H1 (cell line): ENCODE measurements at regions not wholly inside any gene's neighbourhood (a gene's known extent, or its start where the extent isn't known, plus 50 kb on each side); places are given as distances from the start of the nearest gene placed in this dataset.

Experiments
- CTCF ChIA-PET: fragments of 300-600 bp; sonication (Branson Sonifier 250); formaldehyde crosslinking; loops from one replicate; lab custom pipeline; 2021; ENCODE audit not compliant: partially characterized antibody; lab: Charles Lee
- POLR2A ChIA-PET: fragments of 300-600 bp; sonication (Branson Sonifier 250); formaldehyde crosslinking; loops from one replicate; lab custom pipeline; 2021; ENCODE audit warnings: inconsistent platforms; ENCODE audit not compliant: partially characterized antibody; lab: Charles Lee
- DNase-seq, 2 experiments: peaks; one replicate each; pipeline versions ENCODE4 v3.0.0 to v3.0.0-alpha.2; 2010 to 2022; ENCODE audit warnings: low spot score in 2 of 2, low read depth in 1 of 2, mixed read lengths in 1 of 2
- FAIRE-seq: peaks from 2 replicates; lab custom pipeline; 2011; peaks lifted over from hg19 to GRCh38; lab: Jason Lieb, UNC
- H2AFZ ChIP-seq: 2 replicates; pipeline ENCODE4 v1.8.1; 2012; ENCODE audit warnings: low read length, inconsistent platforms
- H2AK5ac ChIP-seq: 2 replicates; pipeline ENCODE4 v1.6.1; 2013; ENCODE audit warnings: low read depth, low read length
- H2BK120ac ChIP-seq: replicated peaks from 2 replicates; pipeline ENCODE3; 2013; ENCODE audit warnings: low read depth, low read length, inconsistent platforms
- H2BK12ac ChIP-seq: 2 replicates; pipeline ENCODE4 v1.6.1; 2013; ENCODE audit warnings: low read depth, low read length
- H2BK15ac ChIP-seq: 2 replicates; pipeline ENCODE4 v1.6.1; 2013; ENCODE audit warnings: low read length
- H2BK20ac ChIP-seq: 2 replicates; pipeline ENCODE4 v1.6.1; 2013; ENCODE audit warnings: low read length
- H2BK5ac ChIP-seq: 2 replicates; pipeline ENCODE4 v1.6.1; 2013; ENCODE audit warnings: low read depth, low read length
- H3K14ac ChIP-seq: 2 replicates; pipeline ENCODE4 v1.6.1; 2013; ENCODE audit warnings: inconsistent platforms; ENCODE audit not compliant: insufficient read length
- H3K18ac ChIP-seq: 2 replicates; pipeline ENCODE4 v1.6.1; 2013; ENCODE audit warnings: low read length; ENCODE audit errors: extremely low read depth
- H3K23ac ChIP-seq: 2 replicates; pipeline ENCODE4 v1.6.1; 2013; ENCODE audit warnings: inconsistent platforms; ENCODE audit not compliant: insufficient read length
- H3K23me2 ChIP-seq: 2 replicates; pipeline ENCODE4 v1.6.1; 2013; ENCODE audit warnings: low read depth, low read length
- H3K27ac ChIP-seq: 2 replicates; pipeline ENCODE4 v1.6.1; 2011; ENCODE audit warnings: low read depth, low read length, inconsistent platforms
- H3K27me3 ChIP-seq, 4 experiments: replicated peaks in 1 of 4; 1 replicate in 1 of 4; 2 replicates in 3 of 4; pipeline versions ENCODE4 v1.6.1 to v1.8.1; 2011 to 2013; ENCODE audit warnings: low read length in 3 of 4, mild to moderate bottlenecking in 3 of 4, inconsistent platforms in 2 of 4, mixed read lengths in 2 of 4, moderate library complexity in 1 of 4; ENCODE audit not compliant: control insufficient read depth in 3 of 4, insufficient read depth in 3 of 4; ENCODE audit errors: extremely low read depth in 1 of 4
- H3K36me3 ChIP-seq, 4 experiments: 2 replicates each; pipeline versions ENCODE4 v1.6.1 to v1.8.1; 2011 to 2013; ENCODE audit warnings: mild to moderate bottlenecking in 4 of 4, low read length in 3 of 4, moderate library complexity in 2 of 4, control low read depth in 1 of 4, inconsistent platforms in 1 of 4; ENCODE audit not compliant: insufficient read depth in 4 of 4, control insufficient read depth in 2 of 4
- H3K4ac ChIP-seq: replicated peaks from 2 replicates; pipeline ENCODE3; 2013; ENCODE audit warnings: low read length, low read depth, mixed read lengths, inconsistent platforms; ENCODE audit not compliant: insufficient read length
- H3K4me1 ChIP-seq, 4 experiments: replicated peaks in 1 of 4; 1 replicate in 1 of 4; 2 replicates in 3 of 4; pipeline versions ENCODE4 v1.6.1 to v1.8.1; 2011 to 2013; ENCODE audit warnings: low read length in 3 of 4, inconsistent platforms in 2 of 4, mixed read lengths in 1 of 4; ENCODE audit not compliant: insufficient read depth in 4 of 4, control insufficient read depth in 3 of 4
- H3K4me2 ChIP-seq, 2 experiments: 2 replicates each; pipeline versions ENCODE4 v1.6.1 to v1.8.1; 2011 to 2013; ENCODE audit warnings: low read depth in 2 of 2, low read length in 2 of 2, control low read depth in 1 of 2, inconsistent platforms in 1 of 2, mild to moderate bottlenecking in 1 of 2; ENCODE audit not compliant: insufficient read depth in 1 of 2
- H3K4me3 ChIP-seq, 4 experiments: fragments of 200-600, 300-600 bp in 1 of 4; sonication (generic), shearing (Covaris generic), sonication (Bioruptor Twin) in 1 of 4; 2 replicates each; pipeline versions ENCODE4 v1.5.1 to v1.8.1; 2011 to 2016; ENCODE audit warnings: low read length in 4 of 4, low read depth in 3 of 4, control low read depth in 2 of 4, inconsistent platforms in 2 of 4, mild to moderate bottlenecking in 2 of 4, mixed read lengths in 1 of 4, moderate library complexity in 1 of 4; ENCODE audit not compliant: insufficient read depth in 2 of 4; ENCODE audit errors: extremely low read depth in 1 of 4
- H3K56ac ChIP-seq: replicated peaks from 2 replicates; pipeline ENCODE3; 2013; ENCODE audit warnings: low read depth, mild to moderate bottlenecking, mixed read lengths, low read length, inconsistent platforms; ENCODE audit not compliant: insufficient read length
- H3K79me1 ChIP-seq: 2 replicates; pipeline ENCODE4 v1.6.1; 2013; ENCODE audit warnings: low read depth, low read length, control low read depth
- H3K79me2 ChIP-seq, 2 experiments: 2 replicates each; pipeline versions ENCODE4 v1.6.1 to v1.8.1; 2012 to 2013; ENCODE audit warnings: low read length in 2 of 2, mild to moderate bottlenecking in 2 of 2, inconsistent platforms in 1 of 2; ENCODE audit not compliant: insufficient read depth in 2 of 2, control insufficient read depth in 1 of 2
- H3K9ac ChIP-seq, 4 experiments: replicated peaks in 1 of 4; 1 replicate in 1 of 4; 2 replicates in 3 of 4; pipeline versions ENCODE4 v1.6.1 to v1.8.1; 2011 to 2013; ENCODE audit warnings: low read depth in 3 of 4, low read length in 3 of 4, control low read depth in 2 of 4, mild to moderate bottlenecking in 2 of 4, moderate library complexity in 2 of 4, inconsistent platforms in 1 of 4; ENCODE audit errors: extremely low read depth in 1 of 4
- H3K9me3 ChIP-seq, 2 experiments: 2 replicates each; pipeline versions ENCODE4 v1.6.1 to v1.8.1; 2012 to 2013; ENCODE audit warnings: mild to moderate bottlenecking in 2 of 2, moderate library complexity in 2 of 2, control low read depth in 1 of 2, inconsistent platforms in 1 of 2, low read depth in 1 of 2, low read length in 1 of 2, mixed read lengths in 1 of 2; ENCODE audit not compliant: insufficient read depth in 2 of 2
- H4K20me1 ChIP-seq, 2 experiments: replicated peaks in 1 of 2; 2 replicates each; pipeline versions ENCODE3 to v1.8.1; 2011 to 2013; ENCODE audit warnings: inconsistent platforms in 2 of 2, low read length in 2 of 2, mild to moderate bottlenecking in 1 of 2; ENCODE audit not compliant: insufficient read depth in 2 of 2, control insufficient read depth in 1 of 2
- H4K5ac ChIP-seq: 2 replicates; pipeline ENCODE4 v1.6.1; 2013; ENCODE audit warnings: low read length, low read depth, mixed read lengths, inconsistent platforms; ENCODE audit not compliant: insufficient read length
- H4K8ac ChIP-seq: 2 replicates; pipeline ENCODE4 v1.8.0; 2013; ENCODE audit warnings: mild to moderate bottlenecking, moderate library complexity, low read length, inconsistent platforms; ENCODE audit not compliant: insufficient read depth; ENCODE audit errors: extremely low read depth
- H4K91ac ChIP-seq: replicated peaks from 2 replicates; pipeline ENCODE3; 2013; ENCODE audit warnings: low read length, mixed read lengths, inconsistent platforms; ENCODE audit not compliant: insufficient read length
- CEBPB ChIP-seq: IDR thresholded peaks from 2 replicates; pipeline ENCODE4 v1.6.1; 2012; ENCODE audit warnings: low read depth, low read length
- CREB1 ChIP-seq: IDR thresholded peaks from 2 replicates; pipeline ENCODE4 v1.6.1; 2012; ENCODE audit warnings: inconsistent platforms
- CTBP2 ChIP-seq: IDR thresholded peaks from 2 replicates; pipeline ENCODE4 v1.7.0; 2011; ENCODE audit warnings: borderline replicate concordance, mild to moderate bottlenecking, moderate library complexity, mixed read lengths, low read length; ENCODE audit not compliant: insufficient read depth, insufficient read length
- EGR1 ChIP-seq: IDR thresholded peaks from 2 replicates; pipeline ENCODE4 v1.6.1; 2011; ENCODE audit warnings: low read depth, low read length, borderline replicate concordance
- KDM5A ChIP-seq: fragments of 200-600 bp; IDR thresholded peaks from 2 replicates; pipeline ENCODE4 v1.7.1; 2012; ENCODE audit warnings: mild to moderate bottlenecking, low read length, inconsistent platforms, mixed read lengths
- RBBP5 ChIP-seq: IDR thresholded peaks from 2 replicates; pipeline ENCODE4 v1.7.1; 2012; ENCODE audit warnings: low read depth, mild to moderate bottlenecking, inconsistent platforms, low read length, moderate library complexity, borderline replicate concordance
- SUZ12 ChIP-seq: fragments of 200-600 bp; sonication (generic); IDR thresholded peaks from 2 replicates; pipeline ENCODE4 v1.6.1; 2012; ENCODE audit warnings: mild to moderate bottlenecking, inconsistent platforms, low read length, moderate library complexity, mixed read lengths
- TCF12 ChIP-seq: IDR thresholded peaks from 2 replicates; pipeline ENCODE4 v1.6.1; 2011; ENCODE audit warnings: low read depth, mild to moderate bottlenecking, low read length
- TF ChIP-seq, protein P1 (sequence below): IDR thresholded peaks from 2 replicates; pipeline ENCODE4 v1.6.1; 2011; ENCODE audit warnings: low read depth, mild to moderate bottlenecking, low read length; ENCODE audit not compliant: insufficient read depth
- TF ChIP-seq, protein P2 (sequence below): IDR thresholded peaks from 2 replicates; pipeline ENCODE4 v1.6.1; 2012; ENCODE audit warnings: inconsistent platforms
- TF ChIP-seq, protein P3 (sequence below), 3 experiments: IDR thresholded peaks; 1 replicate in 2 of 3; 2 replicates in 1 of 3; pipeline versions ENCODE4 v1.5.1 to v1.6.1; 2011; ENCODE audit warnings: low read length in 3 of 3, mild to moderate bottlenecking in 3 of 3, inconsistent platforms in 2 of 3, low read depth in 1 of 3, moderate library complexity in 1 of 3; ENCODE audit not compliant: insufficient read depth in 1 of 3; ENCODE audit errors: control extremely low read depth in 1 of 3

DNA sequence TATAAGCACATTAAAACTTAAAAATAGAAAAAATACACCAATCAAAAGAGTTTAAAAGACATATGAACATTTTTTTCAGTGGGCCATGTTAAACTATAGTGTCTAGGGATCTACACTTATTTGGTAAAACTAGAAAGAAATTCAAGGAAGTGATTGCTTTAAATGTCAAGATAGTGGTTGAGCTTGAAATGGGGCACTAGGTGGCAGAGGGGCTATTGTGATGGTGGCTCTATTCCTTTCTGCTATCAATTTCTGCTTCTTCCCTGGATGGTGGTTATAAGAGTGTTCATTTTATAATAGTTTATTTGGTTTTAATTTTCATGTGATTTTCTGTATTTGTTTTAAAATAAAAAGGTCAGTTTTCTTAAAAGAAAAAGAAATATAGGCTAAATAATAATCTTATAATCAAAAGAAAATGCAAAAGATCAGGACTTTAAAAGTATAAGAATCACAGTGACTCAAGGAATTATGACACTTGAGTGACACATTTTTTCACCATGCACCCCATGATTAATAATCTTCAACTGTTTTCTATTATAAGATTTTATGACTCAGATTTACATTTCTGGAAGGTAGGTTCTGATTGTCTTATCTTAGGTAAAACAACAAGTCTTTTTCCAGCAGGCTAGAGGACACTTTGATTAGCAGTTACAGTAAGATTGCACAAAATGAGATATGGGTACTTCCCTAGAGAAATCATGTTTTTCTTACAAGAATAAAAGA, 137.5 kb downstream of the FSCB start:
- Histone ChIP-seq H3K9ac (no peak overlapping the region), H3K27ac (no peak overlapping the region), H2AK5ac (no peak overlapping the region), H3K27me3 (peaks cover 0 to 2% (median 0%) of the 10 kb centered on the region in 4 experiments; a peak in 1 of 7 replicates), H3K14ac (no peak overlapping the region), H3K23ac (no peak overlapping the region), H3K9me3 (peaks cover 0 to 3% of the 10 kb centered on the region in 2 experiments; a peak in 2 of 4 replicates), H2BK12ac (no peak overlapping the region), H3K23me2 (no peaks in the 10 kb centered on the region), H3K56ac (no peak overlapping the region), H2BK20ac (no peak overlapping the region), H2AFZ (no peak overlapping the region), H4K91ac (no peak overlapping the region), H3K79me2 (no peaks in the 10 kb centered on the region), H2BK120ac (no peak overlapping the region), H3K4ac (no peak overlapping the region), H3K36me3 (no peaks in the 10 kb centered on the region), H3K18ac (no peak overlapping the region), H4K5ac (no peak overlapping the region), H3K4me3 (no peak overlapping the region), H3K79me1 (no peaks in the 10 kb centered on the region), H4K20me1 (no peaks in the 10 kb centered on the region), H2BK5ac (no peak overlapping the region), H3K4me2 (no peak overlapping the region), H3K4me1 (no peaks in the 10 kb centered on the region), H2BK15ac (no peak overlapping the region), H4K8ac (no peak overlapping the region)
- CTCF ChIA-PET = no interaction called here
- DNase-seq (no peak), FAIRE-seq (no peak)
- POLR2A ChIA-PET = no interaction called here
- TF ChIP-seq CTBP2 (no peak), KDM5A (no peak), EGR1 (no peak), TCF12 (no peak), RBBP5 (no peak), CEBPB (no peak), SUZ12 (no peak), CREB1 (no peak)
- TF ChIP-seq, protein P1, sequence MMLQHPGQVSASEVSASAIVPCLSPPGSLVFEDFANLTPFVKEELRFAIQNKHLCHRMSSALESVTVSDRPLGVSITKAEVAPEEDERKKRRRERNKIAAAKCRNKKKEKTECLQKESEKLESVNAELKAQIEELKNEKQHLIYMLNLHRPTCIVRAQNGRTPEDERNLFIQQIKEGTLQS = no peak
- TF ChIP-seq, protein P2, sequence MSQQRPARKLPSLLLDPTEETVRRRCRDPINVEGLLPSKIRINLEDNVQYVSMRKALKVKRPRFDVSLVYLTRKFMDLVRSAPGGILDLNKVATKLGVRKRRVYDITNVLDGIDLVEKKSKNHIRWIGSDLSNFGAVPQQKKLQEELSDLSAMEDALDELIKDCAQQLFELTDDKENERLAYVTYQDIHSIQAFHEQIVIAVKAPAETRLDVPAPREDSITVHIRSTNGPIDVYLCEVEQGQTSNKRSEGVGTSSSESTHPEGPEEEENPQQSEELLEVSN = no peak
- TF ChIP-seq, protein P3, sequence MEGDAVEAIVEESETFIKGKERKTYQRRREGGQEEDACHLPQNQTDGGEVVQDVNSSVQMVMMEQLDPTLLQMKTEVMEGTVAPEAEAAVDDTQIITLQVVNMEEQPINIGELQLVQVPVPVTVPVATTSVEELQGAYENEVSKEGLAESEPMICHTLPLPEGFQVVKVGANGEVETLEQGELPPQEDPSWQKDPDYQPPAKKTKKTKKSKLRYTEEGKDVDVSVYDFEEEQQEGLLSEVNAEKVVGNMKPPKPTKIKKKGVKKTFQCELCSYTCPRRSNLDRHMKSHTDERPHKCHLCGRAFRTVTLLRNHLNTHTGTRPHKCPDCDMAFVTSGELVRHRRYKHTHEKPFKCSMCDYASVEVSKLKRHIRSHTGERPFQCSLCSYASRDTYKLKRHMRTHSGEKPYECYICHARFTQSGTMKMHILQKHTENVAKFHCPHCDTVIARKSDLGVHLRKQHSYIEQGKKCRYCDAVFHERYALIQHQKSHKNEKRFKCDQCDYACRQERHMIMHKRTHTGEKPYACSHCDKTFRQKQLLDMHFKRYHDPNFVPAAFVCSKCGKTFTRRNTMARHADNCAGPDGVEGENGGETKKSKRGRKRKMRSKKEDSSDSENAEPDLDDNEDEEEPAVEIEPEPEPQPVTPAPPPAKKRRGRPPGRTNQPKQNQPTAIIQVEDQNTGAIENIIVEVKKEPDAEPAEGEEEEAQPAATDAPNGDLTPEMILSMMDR (IDR thresholded peaks at IDR 0.05; ENCODE audit: control extremely low read depth in 1 of 3, insufficient read depth in 1 of 3, low read depth in 1 of 3, low read length in 3 of 3) = peak in 2 of 3 experiments; percentile 25 to 32; a peak in 2 of 4 replicates
